GOT3 (cell line): ENCODE measurements at regions not wholly inside any gene's neighbourhood (a gene's known extent, or its start where the extent isn't known, plus 50 kb on each side); places are given as distances from the start of the nearest gene placed in this dataset.

ENCODE experiments used
- DNase-seq: peaks from one replicate; lab custom pipeline; 2025; ENCODE audit warnings: mixed read lengths; lab: John Stamatoyannopoulos, UW

DNA sequence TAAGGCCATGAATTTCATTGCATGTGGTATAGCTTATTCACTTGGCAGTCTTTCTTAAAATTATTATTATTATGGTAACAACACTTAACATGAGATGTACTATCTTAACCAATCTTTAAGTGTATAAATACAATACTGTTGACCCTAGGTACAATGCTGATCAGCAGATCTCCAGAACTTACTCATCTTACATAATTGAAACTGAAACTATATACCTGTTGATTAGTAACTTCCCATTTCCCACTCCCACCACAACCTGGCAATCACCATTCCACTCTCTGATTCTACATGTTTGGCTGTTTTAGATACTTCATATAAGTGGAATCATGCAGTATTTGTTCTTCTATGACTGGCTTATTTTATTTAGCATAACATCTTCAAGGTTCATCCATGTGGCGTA lies 150.2 kb upstream of the POU2AF2 start:
- DNase-seq: no peak

DNA sequence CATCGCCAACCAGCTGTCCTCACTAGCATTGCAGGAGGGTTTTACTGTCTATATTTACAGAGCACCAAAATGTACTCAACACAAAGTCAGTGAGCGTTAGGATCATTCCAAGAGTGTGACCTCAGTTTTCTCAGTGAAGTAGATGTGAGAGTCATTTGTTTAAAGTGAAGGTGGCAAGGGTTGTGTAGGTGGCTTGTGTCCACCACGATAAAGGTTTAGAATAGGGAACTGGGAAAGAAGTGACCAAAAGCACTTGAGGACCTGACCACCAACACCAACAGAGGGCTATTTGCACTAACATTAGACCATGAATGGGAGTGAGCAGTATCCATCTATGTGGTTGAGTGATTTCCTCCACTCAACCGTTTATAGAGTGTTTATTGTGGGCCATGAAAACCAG lies 152.5 kb upstream of the POU2AF2 start:
- no peak for DNase-seq

DNA sequence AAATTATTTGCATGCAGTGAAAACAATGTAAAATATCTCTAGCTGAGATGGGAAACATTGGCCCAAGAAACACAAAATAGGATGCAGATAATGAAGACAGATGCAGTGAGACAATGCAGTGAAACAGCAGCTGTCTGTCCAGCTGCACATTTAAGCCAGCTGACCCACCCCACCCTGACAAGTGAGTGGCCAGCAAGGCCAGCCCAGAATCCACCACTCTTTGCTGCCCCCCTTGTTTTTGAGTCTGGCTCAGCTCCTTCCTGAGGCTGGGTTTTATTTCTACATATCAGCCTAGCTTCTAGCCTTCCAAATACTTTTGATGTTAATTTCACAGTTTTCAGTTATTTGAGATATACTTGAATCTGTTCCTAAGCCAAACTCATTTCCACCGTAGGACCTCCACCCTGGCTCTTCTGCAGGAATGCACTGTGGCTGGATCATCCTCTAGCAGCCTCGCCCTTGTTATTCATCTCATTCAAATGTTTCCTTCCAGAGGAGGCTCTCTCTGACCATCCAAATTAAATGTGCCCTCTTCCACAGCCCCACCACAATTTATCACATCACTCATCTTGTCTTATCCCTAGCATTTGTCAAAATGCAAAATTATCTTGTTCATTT lies 154.1 kb upstream of the POU2AF2 start:
- DNase-seq: no peak

DNA sequence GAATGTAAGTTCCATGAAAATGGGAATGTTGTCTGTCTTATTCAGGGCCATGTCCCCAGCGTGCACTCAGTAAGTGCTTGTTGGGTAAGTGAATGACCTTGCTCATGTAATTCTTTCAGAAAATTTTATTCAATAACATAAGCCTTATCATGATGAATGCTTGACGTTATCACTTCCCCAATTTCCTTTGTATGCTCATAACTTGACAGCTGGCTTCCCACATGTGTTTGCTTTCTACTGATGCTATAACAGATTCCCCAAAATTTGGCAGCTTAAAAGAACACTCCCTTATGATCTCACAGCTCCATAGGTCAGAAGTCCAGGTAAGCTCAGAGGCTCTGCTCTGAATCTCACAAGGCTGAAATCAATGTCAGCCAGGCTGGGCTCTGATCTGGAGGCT lies 155.8 kb upstream of the POU2AF2 start:
- no peak for DNase-seq

DNA sequence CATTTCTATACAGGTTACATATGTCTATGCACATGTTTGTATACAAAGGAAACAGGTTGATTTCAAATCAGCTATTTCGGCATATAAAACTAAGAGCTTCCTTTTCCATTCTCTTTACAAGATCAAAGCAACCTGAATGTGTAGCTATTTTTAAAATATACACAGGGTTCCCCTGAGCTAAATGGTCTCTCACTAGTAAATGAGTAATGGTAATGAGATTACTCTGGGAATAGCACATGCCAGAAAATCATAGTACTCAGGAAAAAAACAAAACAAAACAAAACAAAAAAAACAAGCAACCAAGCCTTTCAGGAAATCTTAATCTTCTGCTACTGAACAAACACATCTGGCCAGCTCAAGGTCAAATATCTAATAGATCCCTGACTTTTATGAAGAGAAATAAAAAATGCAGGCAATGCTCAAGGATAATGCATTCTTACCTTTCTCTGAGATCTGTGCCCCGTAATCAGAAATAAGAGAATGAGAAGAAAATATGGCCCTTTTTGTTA lies 156.6 kb upstream of the POU2AF2 start:
- DNase-seq: no peak

DNA sequence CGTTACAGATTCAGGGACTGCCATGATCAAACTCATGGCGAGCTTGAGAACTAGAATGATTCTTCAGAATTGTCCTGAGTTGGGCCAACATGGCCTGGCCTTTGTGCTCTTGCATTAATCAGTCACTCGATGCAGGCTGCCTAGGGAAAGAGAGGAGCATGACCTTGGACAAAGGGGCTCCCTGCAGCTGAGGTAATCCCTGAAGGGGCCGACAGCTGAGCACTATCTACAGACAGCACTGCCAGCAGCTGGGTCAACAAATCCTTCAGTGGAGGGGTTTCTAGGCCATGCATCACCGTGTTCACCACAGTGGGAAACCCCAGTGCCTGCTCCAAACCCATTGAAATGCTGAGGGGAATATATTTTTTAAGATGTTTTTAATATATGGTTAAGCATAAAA lies 159.5 kb upstream of the POU2AF2 start:
- DNase-seq: no peak

DNA sequence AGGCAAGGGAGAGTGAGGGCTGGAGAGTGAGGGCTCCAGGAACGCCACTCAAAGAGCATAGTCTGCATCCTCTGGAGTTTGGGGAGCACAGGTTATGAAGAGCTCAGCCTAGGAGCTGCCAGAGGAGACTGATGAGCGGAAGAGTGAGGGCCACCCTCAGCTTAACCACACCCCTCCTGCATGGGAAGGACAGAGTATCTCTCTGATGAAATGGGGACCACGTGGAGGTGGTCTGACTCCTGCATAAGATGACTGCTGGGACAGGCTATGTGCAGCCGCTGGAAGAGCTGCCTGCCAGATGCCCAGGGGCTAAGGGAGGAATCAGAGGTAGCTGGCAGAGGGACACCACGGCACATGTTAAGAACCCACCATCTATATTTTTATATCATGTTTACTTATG lies 162.9 kb upstream of the POU2AF2 start:
- DNase-seq: no peak

DNA sequence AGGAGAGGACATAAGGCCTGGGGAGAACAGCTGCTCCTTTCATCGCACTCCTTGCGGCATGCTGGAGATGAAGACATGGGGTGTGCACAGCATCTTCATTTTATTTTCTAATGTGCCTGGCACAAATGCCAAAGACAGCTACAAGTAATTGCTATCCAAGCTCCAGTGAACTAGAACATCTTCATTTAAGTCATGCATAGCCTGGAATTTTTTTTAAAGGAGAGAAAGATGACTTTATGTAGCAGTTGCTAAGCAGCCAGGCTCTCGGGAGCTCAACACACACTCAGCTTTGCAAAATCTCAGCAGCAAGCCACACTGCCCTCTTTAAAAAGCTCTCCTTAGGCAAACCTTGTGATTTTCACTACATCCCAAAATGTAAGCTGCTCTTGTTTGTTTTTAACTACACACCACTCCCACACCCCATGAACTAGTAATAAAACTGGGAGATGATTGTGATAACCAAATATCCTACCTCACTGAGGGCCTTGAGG lies 164.5 kb upstream of the POU2AF2 start:
- no peak for DNase-seq

DNA sequence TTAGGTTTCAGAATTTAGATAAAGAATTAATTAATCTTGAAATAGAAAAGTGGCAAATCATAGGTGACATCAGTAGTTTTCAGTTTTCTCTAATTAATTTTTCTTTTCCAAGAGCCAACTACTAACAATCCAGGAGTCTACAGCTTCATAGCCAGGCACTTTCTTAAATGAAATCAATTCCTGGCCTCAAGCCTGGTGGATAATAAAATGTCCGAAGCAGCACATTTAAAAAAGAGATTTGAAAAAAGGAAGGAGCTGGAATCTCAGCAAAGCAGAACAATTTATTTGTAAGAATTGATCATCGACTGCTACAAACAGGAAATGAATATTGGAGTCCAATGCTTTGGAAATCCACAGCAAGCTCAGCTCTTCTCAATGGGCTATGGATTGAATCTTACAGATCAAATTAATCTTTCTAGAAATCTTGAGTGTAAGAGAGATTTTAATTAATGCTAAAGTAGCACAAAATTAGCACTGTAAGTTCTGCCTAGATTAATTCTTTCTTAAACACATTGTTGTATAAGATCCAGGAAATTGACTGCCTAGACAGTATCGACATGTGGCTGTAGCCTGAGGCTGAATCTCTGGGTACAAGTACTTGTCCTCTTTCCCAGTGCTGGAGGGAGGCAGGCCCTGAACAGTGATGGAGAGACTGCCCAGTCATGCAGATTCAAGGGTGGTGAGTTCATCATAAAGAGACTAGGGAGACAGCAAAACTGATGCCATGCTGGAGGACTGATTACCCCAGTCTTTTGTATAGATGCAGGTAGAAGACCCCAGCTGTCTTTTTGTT lies 167.8 kb upstream of the POU2AF2 start:
- no peak for DNase-seq

DNA sequence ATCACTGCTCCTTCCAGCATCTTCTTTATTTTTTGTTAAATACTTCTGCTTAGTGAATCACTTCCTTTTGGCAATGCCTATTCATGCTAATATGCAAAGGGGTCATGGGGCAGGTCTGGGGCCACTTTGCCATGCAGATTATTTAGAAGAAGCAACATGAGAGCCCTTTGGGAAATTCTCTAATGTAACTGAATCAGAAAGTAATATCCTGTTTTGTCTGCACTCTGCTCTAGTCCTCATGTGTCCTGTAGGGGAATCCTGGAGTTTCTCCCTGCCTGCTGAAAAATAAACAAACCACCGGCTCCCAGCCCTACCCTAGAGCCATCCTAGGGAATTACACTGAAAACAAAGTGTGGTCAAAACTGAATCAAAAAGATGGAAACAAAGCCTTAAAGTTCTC lies 176.5 kb upstream of the POU2AF2 start:
- DNase-seq: no peak

DNA sequence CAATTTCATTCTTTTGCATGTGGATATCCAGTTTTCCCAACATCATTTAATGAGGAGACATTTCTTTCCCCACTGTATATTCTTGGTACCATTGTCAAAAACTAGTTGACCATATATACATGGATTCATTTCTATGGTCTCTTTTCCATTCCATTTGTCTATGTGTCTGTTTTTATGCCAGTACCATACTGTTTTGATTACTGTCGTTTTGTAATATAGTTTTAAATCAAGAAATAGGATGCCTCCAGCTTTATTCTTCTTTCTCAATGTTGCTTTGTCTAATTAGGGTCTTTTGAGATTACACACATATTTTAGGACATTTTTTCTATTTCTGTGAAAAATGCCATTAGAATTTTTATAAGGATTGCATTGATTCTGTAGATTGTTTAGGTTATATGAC lies 177.5 kb upstream of the POU2AF2 start:
- no peak for DNase-seq

DNA sequence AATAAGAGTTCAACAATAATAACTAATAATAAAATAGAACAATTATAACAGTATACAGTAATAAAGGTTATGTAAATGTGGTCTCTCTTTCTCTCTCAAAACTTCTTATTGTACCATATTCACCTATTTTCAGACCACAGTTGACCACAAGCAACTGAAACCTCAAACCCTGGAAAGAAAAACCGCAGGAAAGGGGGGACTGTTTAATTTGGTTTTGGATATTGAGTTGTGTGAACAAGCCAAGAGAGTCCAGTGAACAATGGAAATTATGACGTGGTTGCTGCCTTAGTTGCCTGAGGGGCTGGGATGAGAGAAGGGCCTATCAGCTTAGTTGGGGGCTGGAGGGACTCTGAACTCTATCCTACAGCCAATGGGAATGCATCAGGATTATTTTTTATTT lies 178.7 kb upstream of the POU2AF2 start:
- DNase-seq: no peak

DNA sequence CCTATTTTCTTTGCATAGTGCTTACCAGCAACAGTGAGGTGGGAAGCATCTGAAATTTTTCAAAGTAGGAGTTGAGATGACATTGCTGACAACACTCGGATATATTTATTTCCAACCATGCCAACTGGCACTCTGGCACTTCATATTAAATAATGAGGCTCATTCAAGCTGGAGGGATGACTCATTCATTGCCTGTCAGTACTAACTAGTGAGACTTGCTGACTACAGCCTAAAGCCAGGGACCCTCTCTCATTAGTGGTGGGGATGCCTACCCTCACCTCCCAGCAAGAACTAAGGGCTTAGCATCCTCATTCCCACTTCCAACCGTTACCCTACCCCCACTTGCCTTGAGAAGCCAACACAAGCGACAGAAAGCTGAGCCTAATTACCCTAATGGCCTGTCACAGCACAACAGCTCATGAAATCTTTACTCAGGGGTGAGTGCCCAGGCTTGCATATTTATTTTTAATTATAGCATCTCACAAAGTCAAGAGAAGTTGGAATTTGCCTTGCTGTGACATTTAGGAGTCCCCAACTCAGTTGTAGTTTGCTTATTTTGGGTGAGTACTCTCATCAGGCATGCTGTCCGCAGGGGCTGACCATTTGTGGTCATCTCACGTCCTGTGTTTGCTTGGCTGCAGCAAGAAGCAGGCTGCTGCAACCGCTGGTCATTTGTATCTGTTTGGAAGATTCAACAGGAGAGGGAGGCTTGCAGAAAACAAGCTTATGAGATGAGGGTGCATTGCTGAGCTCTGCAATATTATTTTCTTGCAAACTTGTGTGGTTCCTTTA lies 181.6 kb upstream of the POU2AF2 start:
- peak; percentile 3 for DNase-seq

DNA sequence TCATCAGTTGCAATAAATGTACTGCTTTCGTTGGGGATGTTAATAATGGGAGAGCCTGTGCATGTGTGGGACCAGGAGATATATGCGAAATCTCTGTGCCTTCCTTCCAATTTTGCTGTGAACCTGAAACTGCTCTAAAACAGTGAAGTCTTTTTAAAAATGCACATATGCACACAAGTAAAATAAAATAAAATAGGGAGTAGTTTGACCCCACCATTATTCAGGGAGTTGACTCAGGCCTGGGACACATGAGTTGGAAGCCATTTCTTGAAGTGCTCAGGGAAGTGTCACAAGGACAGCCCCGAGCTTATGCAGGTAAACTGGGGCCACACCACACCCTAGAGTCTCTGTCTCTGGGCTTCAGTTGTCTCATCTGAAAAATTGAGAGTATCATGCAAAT lies 183.1 kb upstream of the POU2AF2 start:
- DNase-seq: no peak

DNA sequence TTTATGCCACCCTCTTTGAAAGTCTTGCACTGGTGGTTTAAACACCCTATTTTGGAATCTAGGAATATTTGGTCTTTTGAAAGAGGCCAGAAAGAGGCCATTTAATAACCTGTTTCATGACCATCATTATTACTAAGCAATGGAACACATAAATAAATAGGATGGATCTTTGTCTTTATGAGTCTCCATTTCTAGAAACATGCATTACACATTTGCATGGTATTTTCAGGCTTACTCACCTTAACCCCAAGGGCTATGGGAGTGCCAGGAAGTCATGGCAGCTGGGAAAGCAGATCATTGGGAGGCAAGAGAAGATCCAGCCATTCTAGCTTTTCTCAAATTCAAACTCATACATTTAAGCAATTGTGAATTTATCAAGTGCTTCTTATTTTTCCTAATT lies 185.8 kb upstream of the POU2AF2 start:
- no peak for DNase-seq

DNA sequence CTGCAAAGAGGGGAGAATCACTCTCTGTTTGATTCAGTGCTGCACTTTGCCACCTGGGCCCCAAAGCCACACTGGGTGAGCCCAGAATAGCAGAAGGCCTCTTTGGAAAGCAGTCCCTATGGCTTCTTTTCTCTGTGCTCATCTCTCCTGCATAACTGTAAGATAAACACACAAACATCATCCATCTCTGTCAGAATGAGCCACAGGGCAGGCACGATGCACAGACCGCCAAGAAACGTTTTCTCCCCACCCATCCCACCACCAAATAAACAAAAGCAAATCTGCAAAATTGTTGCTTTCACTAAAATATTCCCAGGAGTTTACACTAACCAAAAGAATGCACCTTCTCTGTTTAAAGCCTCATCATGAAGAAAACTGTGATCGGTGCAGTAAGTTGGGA lies 196.4 kb upstream of the POU2AF2 start:
- no peak for DNase-seq

DNA sequence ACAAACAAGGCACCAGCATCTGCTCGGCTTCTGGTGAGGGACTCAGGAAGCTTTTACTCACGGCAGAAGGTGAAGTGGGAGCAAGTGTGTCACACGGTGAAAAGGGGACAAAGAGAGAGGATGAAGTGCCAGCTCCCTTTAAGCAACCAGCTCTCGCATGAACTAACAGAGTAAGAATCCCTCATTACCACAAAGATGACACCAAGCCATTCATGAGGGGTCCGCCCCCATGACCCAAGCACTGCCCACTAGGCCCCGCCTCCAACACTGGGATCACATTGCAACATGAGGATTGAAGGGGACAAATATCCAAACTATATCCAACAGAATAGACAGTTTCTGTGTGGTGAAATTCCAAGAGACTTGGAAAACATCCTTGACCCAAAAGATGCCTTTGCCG lies 198.2 kb upstream of the POU2AF2 start:
- DNase-seq: no peak

DNA sequence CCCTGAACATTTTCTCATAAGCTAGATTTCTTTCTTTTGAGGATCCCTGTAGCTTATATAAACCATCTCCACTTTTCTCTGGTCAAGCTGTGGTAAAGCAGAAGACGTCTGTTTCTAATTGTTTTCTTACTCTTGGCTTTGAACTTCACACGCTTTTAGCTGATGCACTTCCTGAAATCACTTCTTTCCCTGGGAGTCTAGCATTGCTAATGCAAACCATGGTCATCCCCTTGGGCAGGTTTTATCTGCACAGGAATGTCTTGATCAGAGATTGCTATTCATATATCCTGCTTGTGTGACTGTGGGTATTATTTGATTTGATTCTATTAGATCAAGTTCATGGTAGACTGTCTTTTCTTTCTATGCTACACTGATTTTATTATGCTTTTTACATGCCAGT lies 199.2 kb upstream of the POU2AF2 start:
- no peak for DNase-seq

DNA sequence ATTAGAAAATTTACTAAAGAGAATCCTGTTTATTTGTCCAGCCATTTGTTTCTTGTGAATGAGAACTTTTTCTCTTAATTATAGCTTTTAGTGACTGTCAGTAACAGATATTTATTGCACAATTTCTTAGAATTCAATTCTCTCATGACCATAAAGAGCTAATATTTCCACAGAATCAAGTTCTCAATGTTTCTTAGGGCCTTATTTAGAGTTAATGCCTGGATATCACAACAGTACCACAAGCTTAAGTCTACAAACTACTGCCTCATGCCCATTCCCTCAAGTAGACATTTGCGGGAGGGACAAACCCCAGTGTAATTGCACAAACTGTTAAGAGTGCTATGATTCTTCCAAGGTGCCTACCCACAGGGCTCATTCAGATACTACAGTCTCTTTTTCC lies 199.7 kb upstream of the POU2AF2 start:
- no peak for DNase-seq

DNA sequence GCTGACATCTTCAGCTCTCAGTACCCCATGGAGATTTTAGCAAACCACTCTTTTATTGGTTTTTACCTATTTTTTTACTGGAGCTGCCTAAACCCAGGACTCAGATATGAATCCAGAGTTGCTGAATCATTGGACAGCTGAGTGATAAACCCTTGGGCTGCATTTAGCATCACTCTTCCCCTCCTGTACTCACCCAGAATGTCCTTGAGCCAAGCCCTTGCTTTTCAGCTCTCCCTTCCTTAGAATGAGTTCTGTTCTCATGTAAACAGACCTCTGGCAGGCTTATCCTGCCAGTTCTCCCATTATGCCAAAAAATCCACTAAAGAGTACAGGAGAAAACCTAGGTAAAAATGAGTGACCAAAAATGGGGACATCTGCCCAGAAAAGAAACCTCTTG lies 200.1 kb upstream of the POU2AF2 start:
- no peak for DNase-seq

DNA sequence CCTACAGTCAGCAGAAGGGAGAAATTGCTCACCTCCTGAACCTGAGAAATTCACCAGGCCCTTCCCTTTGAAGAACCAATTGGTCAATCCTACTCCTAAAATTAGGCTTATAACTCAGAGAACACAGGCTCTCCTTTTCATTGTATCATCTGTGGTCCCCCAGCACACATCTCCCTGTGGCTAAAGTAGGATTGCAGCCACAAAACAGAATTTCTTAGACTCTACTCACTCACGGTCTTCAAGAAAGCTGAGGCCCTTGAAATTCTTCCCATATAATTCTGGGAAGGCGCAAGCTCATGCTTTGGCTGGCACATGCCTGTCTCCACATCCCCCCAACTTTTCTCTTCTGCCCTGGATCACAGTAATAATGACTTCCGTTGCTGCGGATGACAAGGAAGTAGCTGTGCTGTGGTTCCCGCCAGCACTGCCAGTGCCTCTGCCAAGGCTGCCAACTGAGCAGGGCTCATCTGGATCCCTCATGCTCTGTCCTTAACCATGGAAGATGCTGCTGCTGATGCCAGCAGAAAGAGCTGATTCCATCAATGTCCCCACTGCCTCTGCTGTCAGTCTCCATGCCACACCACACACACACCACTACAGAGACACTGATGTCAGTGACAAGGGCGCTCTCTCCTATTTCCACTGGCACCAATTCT lies 200.6 kb upstream of the POU2AF2 start:
- no peak for DNase-seq

DNA sequence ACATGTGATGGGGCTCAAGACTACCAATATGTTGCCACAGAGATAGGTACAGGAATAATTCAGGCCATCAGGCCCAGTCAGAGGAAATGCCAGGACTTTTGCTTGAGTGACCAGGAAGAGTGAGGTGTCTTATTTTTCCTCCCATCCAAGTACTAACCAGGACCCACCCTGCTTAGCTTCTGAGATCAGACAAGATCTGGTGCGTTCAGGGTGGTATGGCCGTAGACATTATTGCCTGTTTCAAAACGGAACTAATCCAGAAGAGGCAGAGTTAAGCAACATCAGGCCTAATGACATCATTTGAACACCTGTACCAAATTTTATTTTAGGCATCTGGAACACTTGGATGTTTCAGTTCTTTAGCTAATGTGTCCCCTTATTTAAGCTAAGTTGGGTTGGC lies 205.5 kb upstream of the POU2AF2 start:
- DNase-seq: no peak
